ENCODE measurements at regions not wholly inside any gene's neighbourhood (a gene's known extent, or its start where the extent isn't known, plus 50 kb on each side); places are given as distances from the start of the nearest gene placed in this dataset.

DNA sequence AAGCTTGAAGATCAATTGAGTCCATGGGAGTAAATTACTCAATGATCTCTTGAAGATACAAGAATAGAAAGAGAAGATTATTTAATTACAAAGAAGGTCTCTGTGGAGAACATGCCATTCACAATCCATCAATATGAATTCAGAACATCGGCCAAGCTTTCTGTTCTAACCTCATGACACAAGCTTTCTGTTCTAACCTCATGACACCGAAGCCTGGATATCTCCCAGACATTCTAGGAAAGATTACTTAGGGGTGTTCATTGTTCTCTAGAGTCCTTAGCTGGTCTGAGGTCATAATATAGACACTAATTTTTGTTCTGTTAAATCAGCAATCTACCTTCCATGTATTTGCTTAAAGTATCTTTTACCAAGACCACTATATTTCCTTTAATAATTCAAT lies 95.5 kb downstream of the RDH14 start:
- ATAC-seq: no peak
- no peak for DNase-seq
- Histone ChIP-seq H3K4me3 (no peak overlapping the region), H3K27me3 (no peaks in the 10 kb centered on the region), H3K4me1 (no peaks in the 10 kb centered on the region), H3K9me3 (no peaks in the 10 kb centered on the region), H3K36me3 (replicated peaks in 1 of 2; ENCODE audit: insufficient read depth in 1 of 2, low read depth in 2 of 2) (no peaks in the 10 kb centered on the region), H3K27ac (no peak overlapping the region)
- 72 to 82% methylated on average over 2 of the region's 2 CpGs for WGBS, 2 donors
- intact Hi-C loops (cut with DNase I): no loop called here
- no peak for TF ChIP-seq POLR2A (IDR thresholded peaks at IDR 0.05)
- TF ChIP-seq, protein P1, sequence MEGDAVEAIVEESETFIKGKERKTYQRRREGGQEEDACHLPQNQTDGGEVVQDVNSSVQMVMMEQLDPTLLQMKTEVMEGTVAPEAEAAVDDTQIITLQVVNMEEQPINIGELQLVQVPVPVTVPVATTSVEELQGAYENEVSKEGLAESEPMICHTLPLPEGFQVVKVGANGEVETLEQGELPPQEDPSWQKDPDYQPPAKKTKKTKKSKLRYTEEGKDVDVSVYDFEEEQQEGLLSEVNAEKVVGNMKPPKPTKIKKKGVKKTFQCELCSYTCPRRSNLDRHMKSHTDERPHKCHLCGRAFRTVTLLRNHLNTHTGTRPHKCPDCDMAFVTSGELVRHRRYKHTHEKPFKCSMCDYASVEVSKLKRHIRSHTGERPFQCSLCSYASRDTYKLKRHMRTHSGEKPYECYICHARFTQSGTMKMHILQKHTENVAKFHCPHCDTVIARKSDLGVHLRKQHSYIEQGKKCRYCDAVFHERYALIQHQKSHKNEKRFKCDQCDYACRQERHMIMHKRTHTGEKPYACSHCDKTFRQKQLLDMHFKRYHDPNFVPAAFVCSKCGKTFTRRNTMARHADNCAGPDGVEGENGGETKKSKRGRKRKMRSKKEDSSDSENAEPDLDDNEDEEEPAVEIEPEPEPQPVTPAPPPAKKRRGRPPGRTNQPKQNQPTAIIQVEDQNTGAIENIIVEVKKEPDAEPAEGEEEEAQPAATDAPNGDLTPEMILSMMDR (IDR thresholded peaks at IDR 0.05): no peak

DNA sequence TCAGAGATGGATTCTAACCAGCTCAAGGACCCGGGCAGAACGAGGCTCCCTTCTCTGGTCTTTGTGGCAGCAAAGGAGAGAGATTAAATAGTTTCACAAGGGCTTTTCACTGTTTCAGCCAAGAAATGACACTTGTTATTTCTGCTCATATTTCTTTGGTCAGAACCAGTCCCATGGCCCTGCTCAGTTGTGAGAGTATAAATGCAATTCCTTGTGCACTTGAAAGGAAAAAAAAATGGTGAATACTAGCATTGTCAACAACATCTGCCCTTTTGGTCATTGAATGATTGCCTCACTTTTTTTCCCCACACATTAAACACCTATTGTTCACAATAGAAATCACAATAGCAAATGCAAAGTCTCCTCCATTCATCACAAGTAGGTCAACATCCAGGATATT lies 104.4 kb downstream of the RDH14 start:
- Histone ChIP-seq H3K27ac (no peak overlapping the region), H3K9me3 (no peaks in the 10 kb centered on the region), H3K27me3 (no peaks in the 10 kb centered on the region), H3K36me3 (replicated peaks in 1 of 2; ENCODE audit: insufficient read depth in 1 of 2, low read depth in 2 of 2) (no peaks in the 10 kb centered on the region), H3K4me1 (peaks cover 8% of the 10 kb centered on the region), H3K4me3 (no peak overlapping the region)
- no peak for ATAC-seq
- no peak for TF ChIP-seq POLR2A (IDR thresholded peaks at IDR 0.05)
- TF ChIP-seq, protein P1 (IDR thresholded peaks at IDR 0.05): no peak
- no peak for DNase-seq
- intact Hi-C loops (cut with DNase I): no loop called here
- WGBS, 2 donors: 8 to 15% methylated on average over 2 of the region's 2 CpGs

DNA sequence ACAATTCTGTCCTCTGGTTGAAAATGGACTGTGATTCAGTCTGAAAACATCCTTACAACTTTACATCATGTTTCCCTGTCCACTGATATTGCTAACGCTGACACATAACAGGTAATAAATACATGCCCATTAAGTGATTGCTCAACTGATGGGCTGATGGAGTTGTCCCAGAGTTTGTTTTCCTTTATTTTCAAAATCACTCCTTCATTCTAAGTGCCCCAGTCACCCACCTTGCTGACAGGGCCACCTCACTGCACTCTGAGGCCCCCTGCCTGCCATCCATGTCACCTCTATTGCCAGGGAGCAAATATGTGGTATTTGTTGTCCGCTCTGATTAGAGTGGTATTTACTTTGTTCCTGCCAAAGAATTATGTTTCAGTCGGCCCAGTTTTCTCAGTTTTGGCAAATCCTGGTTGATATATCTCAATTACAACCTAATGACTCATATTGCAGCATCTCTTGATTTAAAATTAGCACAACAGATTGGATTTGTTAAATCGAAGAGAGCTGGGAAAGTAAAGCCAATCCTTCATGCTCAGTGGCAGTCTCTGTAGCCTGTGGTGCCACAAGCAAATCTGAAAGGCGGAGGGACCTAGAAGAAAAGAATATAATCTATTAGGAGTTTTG lies 105.1 kb downstream of the RDH14 start:
- Histone ChIP-seq H3K4me1 (peaks cover 8% of the 10 kb centered on the region), H3K4me3 (no peak overlapping the region), H3K27me3 (no peaks in the 10 kb centered on the region), H3K9me3 (no peaks in the 10 kb centered on the region), H3K36me3 (replicated peaks in 1 of 2; ENCODE audit: insufficient read depth in 1 of 2, low read depth in 2 of 2) (no peaks in the 10 kb centered on the region), H3K27ac (no peak overlapping the region)
- TF ChIP-seq, protein P1 (IDR thresholded peaks at IDR 0.05): peak in 3 of 7 experiments; percentile 16 to 32 (median 20)
- no peak for TF ChIP-seq POLR2A (IDR thresholded peaks at IDR 0.05)
- intact Hi-C loops (cut with DNase I): no loop called here
- DNase-seq: peak in 1 of 4 donors; percentile 13
- ATAC-seq: peak; percentile 27
- 39% methylated on average over 5 of the region's 5 CpGs for WGBS, 2 donors

DNA sequence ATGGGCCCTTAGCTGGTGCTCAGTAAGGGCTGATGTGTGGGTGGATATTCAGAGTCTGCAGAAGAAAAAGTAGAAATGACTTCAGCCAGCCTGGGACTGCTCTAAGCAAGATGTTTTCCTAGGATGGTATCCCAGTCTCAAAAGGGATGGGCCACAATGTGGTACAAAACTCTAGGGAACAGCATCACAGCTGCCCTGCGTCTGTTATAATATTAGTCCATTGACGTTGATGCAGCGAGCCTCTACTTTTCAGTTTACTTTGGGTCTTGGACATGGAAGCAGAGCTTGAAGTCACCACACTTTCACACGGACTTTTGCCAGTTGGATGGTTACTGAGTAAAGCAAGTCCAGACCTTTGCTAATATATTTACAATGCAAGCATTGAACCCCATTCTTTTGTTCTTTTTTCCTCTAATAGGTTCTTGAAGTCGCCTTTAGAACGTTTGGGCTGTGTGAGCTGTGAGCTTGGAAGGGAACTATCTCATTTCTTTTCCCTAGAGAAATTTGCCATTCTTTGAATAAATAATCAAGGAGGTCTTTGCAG lies 105.7 kb downstream of the RDH14 start:
- 54 to 61% methylated on average over 6 of the region's 6 CpGs for WGBS, 2 donors
- H3K27ac ChIP-seq: no peak overlapping the region
- ATAC-seq (no peak), DNase-seq (no peak)
- intact Hi-C loops (cut with DNase I): no loop called here
- H3K27me3 ChIP-seq: no peaks in the 10 kb centered on the region
- TF ChIP-seq POLR2A (IDR thresholded peaks at IDR 0.05): no peak
- TF ChIP-seq, protein P1 (IDR thresholded peaks at IDR 0.05): no peak
- H3K4me1 ChIP-seq: peaks cover 8% of the 10 kb centered on the region
- H3K4me3 ChIP-seq: no peak overlapping the region
- no peaks in the 10 kb centered on the region for H3K36me3 ChIP-seq (replicated peaks in 1 of 2; ENCODE audit: insufficient read depth in 1 of 2, low read depth in 2 of 2)
- no peaks in the 10 kb centered on the region for H3K9me3 ChIP-seq

DNA sequence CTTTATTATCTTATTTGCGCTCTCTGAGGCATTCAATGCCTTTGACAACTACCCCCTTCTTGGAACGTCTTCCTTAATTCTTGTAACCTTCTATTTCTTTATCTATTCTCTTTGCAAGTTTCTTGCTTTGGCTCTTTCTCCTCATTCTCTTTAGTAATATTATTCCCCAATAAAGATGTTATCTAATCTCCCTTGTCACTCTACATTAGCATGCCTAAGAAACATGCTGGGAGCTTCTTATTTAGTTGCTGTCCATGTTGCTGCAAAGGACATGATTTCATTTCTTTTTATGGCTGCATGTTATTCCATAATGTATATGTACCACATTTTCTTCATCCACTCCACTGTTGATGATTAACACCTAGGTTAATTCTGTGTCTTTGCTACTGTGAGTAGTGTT lies 113.7 kb downstream of the RDH14 start:
- no peaks in the 10 kb centered on the region for H3K27me3 ChIP-seq
- TF ChIP-seq POLR2A (IDR thresholded peaks at IDR 0.05): no peak
- TF ChIP-seq, protein P1 (IDR thresholded peaks at IDR 0.05): no peak
- no peaks in the 10 kb centered on the region for H3K36me3 ChIP-seq (replicated peaks in 1 of 2; ENCODE audit: insufficient read depth in 1 of 2, low read depth in 2 of 2)
- H3K9me3 ChIP-seq: no peaks in the 10 kb centered on the region
- no peaks in the 10 kb centered on the region for H3K4me1 ChIP-seq
- ATAC-seq (no peak), DNase-seq (no peak)
- no peak overlapping the region for H3K4me3 ChIP-seq
- no peak overlapping the region for H3K27ac ChIP-seq
- intact Hi-C loops (cut with DNase I): no loop called here
- 57 to 60% methylated on average over 2 of the region's 2 CpGs for WGBS, 2 donors
